IPS DF 4.7 (cell line): ENCODE measurements at regions not wholly inside any gene's neighbourhood (a gene's known extent, or its start where the extent isn't known, plus 50 kb on each side); places are given as distances from the start of the nearest gene placed in this dataset.
"Not testable (repeated sequence)": the region's sequence is repeated elsewhere in the genome, so short reads cannot be mapped to it uniquely, and the experiment has no call there.

Source experiments
- DNase-seq: peaks from one replicate; pipeline ENCODE4 v3.0.0-alpha.2; 2013; ENCODE audit warnings: low spot score; ENCODE audit errors: extremely low read depth

GRCh38 chr12:88367231-88367630, 213.0 kb downstream of the KITLG start:
- no peak for DNase-seq

DNA sequence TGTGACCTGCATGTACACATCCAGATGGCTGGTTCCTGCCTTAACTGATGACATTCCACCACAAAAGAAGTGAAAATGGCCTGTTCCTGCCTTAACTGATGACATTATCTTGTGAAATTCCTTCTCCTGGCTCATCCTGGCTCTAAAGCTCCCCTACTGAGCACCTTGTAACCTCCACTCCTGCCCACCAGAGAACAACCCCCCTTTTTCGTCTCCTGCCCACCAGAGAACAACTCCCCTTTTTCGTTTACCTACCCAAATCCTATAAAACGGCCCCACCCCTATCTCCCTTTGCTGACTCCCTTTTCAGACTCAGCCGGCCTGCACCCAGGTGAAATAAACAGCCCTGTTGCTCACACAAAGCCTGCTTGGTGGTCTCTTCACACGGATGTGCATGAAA, 212.2 kb downstream of the KITLG start:
- not testable (repeated sequence) for DNase-seq

DNA sequence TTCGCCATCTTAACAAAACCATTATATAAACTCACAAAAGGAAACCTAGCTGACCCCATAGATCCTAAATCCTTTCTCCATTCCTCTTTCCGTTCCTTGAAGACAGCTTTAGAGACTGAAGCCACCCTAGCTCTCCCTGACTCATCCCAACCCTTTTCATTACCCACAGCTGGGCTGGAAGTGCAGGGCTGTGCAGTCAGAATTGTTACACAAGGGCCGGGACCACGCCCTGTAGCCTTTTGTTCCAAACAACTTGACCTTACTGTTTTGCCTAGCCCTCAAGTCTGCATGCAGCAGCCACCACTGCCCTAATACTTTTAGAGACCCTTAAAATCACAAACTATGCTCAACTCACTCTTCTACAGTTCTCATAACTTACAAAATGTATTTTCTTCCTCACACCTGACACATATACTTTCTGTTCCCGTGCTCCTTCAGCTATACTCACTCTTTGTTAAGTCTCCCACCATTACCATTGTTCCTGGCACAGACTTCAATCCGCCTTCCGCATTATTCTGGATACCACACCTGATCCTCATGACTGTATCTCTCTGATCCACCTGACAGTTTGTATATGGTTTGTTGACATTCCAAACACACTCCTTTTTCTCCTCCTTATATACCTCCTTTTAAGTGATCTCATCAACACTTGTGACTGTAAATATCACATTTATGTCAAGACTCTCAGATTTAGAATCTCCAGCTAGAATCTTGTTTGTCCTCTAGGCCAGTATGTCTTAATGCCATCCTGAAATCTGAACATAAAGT, 208.7 kb downstream of the KITLG start:
- DNase-seq, result no peak

DNA sequence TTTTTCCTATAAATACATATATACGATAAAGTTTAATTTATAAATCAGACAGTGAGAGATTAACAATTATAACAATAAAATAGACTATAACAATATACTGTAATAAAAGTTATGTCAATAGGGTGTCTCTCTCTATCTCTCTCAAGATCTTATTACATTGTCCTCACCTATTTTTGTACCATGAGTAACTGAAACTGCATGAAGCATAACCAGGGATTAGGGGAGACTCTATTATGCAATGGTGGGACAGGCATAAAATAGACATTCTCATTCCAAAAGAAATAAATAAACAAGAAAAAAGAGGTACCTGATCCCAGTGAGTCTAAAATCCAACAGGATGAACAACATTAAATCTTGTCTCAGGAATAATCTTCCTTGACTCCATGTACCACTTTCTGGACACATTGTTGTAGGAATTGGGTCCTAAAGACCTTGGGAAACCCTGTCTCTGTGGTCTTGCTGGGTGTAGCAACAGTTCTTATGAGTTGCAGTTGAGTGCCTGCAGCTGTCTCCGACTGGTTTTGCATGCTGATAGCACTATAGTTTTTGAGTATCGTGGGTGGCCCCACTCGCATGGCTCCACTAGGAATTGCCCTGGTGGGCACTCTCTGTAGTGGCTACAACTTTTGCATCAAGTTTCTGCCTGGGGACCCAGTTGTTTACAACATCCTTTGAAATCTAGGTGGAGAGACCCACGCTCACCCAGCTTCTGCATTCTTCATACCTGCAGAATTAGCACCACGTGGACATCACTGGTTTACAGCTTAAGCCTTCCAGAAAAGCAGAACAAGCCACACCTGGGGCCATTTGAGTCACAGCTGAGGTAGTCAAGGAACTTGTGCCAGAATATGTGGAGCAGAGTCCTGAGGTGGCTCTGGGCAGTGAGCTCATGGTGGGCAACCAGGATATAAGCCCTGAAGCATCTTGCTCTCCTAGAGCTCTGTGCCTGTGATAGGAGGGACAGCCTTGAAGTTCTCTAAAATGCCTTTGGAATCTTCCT, 204.7 kb downstream of the KITLG start:
- DNase-seq, result no peak

- DNase-seq, result no peak
These were observed 202.3 kb downstream of the KITLG start for GRCh38 chr12:88377973-88378372.

DNA sequence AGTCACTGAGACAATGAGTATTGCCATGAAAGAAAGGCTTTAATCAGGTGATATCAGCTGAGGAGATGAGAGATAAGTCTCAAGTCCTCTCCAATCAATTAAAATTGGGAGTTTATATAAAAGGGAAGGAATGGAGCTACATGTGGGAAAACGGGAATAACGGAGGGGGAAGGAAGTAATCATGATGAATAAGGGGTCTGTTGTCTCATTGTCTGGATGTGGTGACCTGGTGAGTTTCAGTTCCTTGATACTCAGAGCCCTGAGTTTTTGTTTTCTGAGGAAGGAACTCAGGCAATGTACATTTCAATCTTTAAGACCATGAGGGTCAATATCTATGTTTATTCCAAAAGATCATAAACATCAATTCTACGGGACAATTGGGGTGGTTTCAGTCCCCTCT, 198.8 kb downstream of the KITLG start:
- no peak for DNase-seq

DNA sequence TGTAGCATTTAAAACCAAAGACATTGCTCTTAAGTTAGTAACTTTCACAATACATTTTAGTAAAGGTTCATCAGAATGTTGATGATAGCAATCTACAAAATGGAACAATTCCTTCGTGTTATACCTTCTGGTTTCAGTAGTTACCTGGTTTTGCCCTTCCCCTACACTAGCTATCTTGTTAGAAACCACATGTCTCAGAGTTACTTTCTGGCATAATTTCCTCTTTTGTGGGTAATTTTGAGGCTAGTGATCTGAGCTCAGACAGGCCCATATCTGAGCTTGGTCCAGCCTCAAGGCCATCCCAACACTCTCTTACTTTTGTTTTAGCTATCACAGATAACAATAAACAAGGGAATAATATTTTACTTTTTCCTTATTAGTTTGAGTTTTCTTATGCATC, 196.9 kb downstream of the KITLG start:
- DNase-seq, result no peak

GRCh38 chr12:88388566-88389540, 191.4 kb downstream of the KITLG start:
- no peak for DNase-seq

- DNase-seq, result no peak
These were observed 189.5 kb downstream of the KITLG start for GRCh38 chr12:88390811-88391210.

GRCh38 chr12:88391556-88391955, 188.7 kb downstream of the KITLG start:
- no peak for DNase-seq

DNA sequence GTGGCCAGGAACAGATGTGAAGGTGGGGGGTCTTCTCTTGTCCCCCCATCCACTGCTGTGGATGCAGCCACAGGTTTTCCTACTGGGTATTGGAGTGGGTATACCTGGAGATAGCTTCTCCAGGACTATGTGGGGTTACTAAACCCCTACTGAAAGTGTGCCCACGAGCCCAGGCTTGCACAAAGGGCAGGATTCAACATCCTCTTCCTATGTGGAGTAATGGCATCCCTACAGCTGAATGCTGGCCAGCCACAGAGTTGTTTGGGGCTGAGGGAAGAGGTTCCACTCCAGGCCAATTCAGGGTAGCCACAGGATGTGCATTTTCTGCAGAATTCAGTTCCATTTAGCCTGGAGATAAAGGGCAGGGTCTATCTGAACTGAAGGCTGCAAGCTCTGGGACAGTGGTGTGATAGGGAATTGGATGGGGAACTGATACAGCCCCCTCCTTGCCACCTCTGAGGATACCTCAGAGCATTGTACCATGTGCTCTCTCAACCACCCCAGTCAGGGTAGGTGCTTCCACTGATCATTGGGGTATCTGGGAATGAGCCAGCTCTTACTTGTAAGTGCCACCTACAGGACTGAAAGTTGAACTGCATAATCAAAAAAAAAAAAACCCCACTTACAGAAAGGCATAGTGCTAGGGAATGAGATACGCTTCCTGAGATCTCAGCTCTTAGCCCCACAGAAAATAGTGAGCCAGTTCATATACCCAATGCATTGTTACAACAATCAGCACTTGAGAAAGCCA, 187.1 kb downstream of the KITLG start:
- DNase-seq, result peak; percentile 14

- DNase-seq, result no peak
These were observed 182.2 kb downstream of the KITLG start for GRCh38 chr12:88398031-88398430.

GRCh38 chr12:88399811-88400210, 180.5 kb downstream of the KITLG start:
- no peak for DNase-seq

GRCh38 chr12:88400302-88400701, 180.0 kb downstream of the KITLG start:
- DNase-seq, result no peak

DNA sequence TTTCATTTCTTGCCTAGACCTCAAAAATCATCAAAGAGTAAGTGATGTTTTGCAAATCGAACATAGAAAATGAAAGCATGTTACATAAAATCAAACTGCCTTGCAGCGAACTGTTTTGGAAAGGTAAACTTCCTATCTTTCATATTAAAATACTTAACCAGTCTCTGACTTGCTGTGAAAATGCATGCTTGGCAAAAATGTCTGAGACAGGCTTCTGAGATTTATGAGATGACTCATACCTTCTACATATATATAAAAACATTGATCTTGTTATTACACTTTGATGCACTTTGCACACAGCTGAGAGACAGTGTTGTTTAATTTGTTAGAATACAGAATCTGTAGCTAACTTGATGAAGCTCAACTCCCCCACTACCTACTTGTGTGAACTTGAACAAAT, 179.1 kb downstream of the KITLG start:
- no peak for DNase-seq

- DNase-seq, result no peak
These were observed 173.4 kb downstream of the KITLG start for GRCh38 chr12:88406905-88407304.

DNA sequence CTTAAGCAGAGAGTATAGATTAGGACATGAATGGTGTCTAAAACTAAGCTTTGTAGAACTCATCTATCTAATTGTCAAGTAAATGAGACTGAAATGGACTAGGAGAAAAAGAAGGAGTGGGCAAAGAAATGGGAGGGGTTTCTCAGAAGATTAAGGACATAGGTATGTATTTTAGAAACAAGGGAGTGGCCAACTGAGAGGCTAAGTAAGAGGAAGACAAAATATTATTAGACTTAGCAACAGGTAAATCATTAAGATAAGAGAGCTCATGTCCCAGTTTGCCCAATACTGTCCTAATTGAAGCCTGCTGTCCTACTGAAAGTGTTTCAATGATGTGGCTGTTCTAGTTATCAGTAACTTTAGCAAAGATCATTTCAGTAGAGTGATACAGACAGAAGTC, 171.4 kb downstream of the KITLG start:
- no peak for DNase-seq

GRCh38 chr12:88409257-88409656, 171.0 kb downstream of the KITLG start:
- DNase-seq, result no peak

DNA sequence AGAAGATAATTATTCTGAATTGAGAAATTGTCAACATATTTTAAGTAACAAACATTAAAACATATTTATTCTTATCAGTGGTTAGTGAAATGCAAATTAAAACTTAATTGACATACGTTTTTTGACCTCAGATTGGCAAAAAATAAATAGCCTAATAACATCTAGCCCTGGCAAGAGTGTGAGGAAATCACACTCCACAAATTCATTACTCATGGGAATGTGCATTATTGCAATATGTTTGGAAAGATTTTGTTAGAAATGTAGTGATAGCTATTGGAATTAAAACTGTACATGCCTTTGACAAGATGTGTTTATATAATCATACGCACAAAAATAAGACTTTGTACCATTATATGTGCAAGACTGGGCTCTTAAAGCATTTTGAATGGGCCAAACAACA, 168.6 kb downstream of the KITLG start:
- DNase-seq, result no peak

- no peak for DNase-seq
These were observed 166.6 kb downstream of the KITLG start for GRCh38 chr12:88413646-88414045.

- DNase-seq, result no peak
These were observed 164.1 kb downstream of the KITLG start for GRCh38 chr12:88416155-88416554.
